ENCODE measurements at regions not wholly inside any gene's neighbourhood (a gene's known extent, or its start where the extent isn't known, plus 50 kb on each side); places are given as distances from the start of the nearest gene placed in this dataset.

GRCh38 chr20:60424267-60424902 is 466.2 kb downstream of the CDH26 start:
- peaks cover 0 to 2% (median 0%) of the 10 kb centered on the region in 4 experiments; a peak in 1 of 7 replicates for H3K4me1 ChIP-seq (replicated peaks in 1 of 4; ENCODE audit: control insufficient read depth in 3 of 4, insufficient read depth in 4 of 4, low read length in 3 of 4)
- H3K79me2 ChIP-seq (ENCODE audit: control insufficient read depth in 1 of 2, insufficient read depth in 2 of 2, low read length in 2 of 2), result no peaks in the 10 kb centered on the region
- H3K27ac ChIP-seq (ENCODE audit: low read depth, low read length), result no peak overlapping the region
- H2AFZ ChIP-seq (ENCODE audit: low read length), result no peak overlapping the region
- H3K4me3 ChIP-seq (ENCODE audit: extremely low read depth in 1 of 4, insufficient read depth in 2 of 4, low read depth in 3 of 4, low read length in 4 of 4), result no peak overlapping the region
- no peak overlapping the region for H2BK12ac ChIP-seq (ENCODE audit: low read depth, low read length)
- no peak overlapping the region for H3K56ac ChIP-seq (replicated peaks; ENCODE audit: insufficient read length, low read depth, low read length)
- DNase-seq (ENCODE audit: low read depth in 1 of 2, low spot score in 2 of 2) (no peak), FAIRE-seq (no peak)
- H4K8ac ChIP-seq (ENCODE audit: extremely low read depth, insufficient read depth, low read length), result no peak overlapping the region
- H3K27me3 ChIP-seq (replicated peaks in 1 of 4; ENCODE audit: control insufficient read depth in 3 of 4, extremely low read depth in 1 of 4, insufficient read depth in 3 of 4, low read length in 3 of 4), result no peaks in the 10 kb centered on the region; a peak in 1 of 7 replicates
- H4K5ac ChIP-seq (ENCODE audit: insufficient read length, low read depth, low read length), result no peak overlapping the region
- H4K20me1 ChIP-seq (replicated peaks in 1 of 2; ENCODE audit: control insufficient read depth in 1 of 2, insufficient read depth in 2 of 2, low read length in 2 of 2), result no peaks in the 10 kb centered on the region
- H3K23me2 ChIP-seq (ENCODE audit: low read depth, low read length), result no peaks in the 10 kb centered on the region
- no peak overlapping the region for H3K23ac ChIP-seq (ENCODE audit: insufficient read length)
- H3K9me3 ChIP-seq (ENCODE audit: insufficient read depth in 2 of 2, low read depth in 1 of 2, low read length in 1 of 2), result no peaks in the 10 kb centered on the region
- no peak overlapping the region for H2BK15ac ChIP-seq (ENCODE audit: low read length)
- 90% methylated on average over 4 of the region's 4 CpGs; no CpG with 5 or more reads in 1 of the 2 experiments for WGBS, 2 experiments (ENCODE audit: extremely low coverage in 1 of 2, insufficient coverage in 1 of 2, insufficient read length in 1 of 2, insufficient replicate concordance in 2 of 2, low coverage in 1 of 2, low lambda C conversion rate in 2 of 2, missing lambda C conversion rate in 1 of 2)
- no peak overlapping the region for H2BK5ac ChIP-seq (ENCODE audit: low read depth, low read length)
- H3K4me2 ChIP-seq (ENCODE audit: insufficient read depth in 1 of 2, low read depth in 2 of 2, low read length in 2 of 2), result no peak overlapping the region
- no peak overlapping the region for H3K18ac ChIP-seq (ENCODE audit: extremely low read depth, low read length)
- H2AK5ac ChIP-seq (ENCODE audit: low read depth, low read length), result no peak overlapping the region
- H3K14ac ChIP-seq (ENCODE audit: insufficient read length), result no peak overlapping the region
- H3K4ac ChIP-seq (replicated peaks; ENCODE audit: insufficient read length, low read depth, low read length), result no peak overlapping the region
- H3K36me3 ChIP-seq (ENCODE audit: control insufficient read depth in 2 of 4, insufficient read depth in 4 of 4, low read length in 3 of 4), result no peaks in the 10 kb centered on the region
- H4K91ac ChIP-seq (replicated peaks; ENCODE audit: insufficient read length, low read length), result no peak overlapping the region
- POLR2A ChIA-PET (ENCODE audit: partially characterized antibody), result no interaction called here
- H3K9ac ChIP-seq (replicated peaks in 1 of 4; ENCODE audit: extremely low read depth in 1 of 4, low read depth in 3 of 4, low read length in 3 of 4), result no peak overlapping the region
- H3K79me1 ChIP-seq (ENCODE audit: low read depth, low read length), result no peaks in the 10 kb centered on the region
- no peak overlapping the region for H2BK20ac ChIP-seq (ENCODE audit: low read length)
- no peak overlapping the region for H2BK120ac ChIP-seq (replicated peaks; ENCODE audit: low read depth, low read length)
- CTCF ChIA-PET (ENCODE audit: partially characterized antibody), result no interaction called here
- TF ChIP-seq KDM5A (IDR thresholded peaks at IDR 0.05; ENCODE audit: low read length), result no peak
- no peak for TF ChIP-seq RAD21 (IDR thresholded peaks at IDR 0.05 in 1 of 2, conservative IDR thresholded peaks at IDR 0.05 in 1 of 2; ENCODE audit: low read depth in 2 of 2, low read length in 2 of 2)
- no peak for TF ChIP-seq SIX5 (IDR thresholded peaks at IDR 0.05; ENCODE audit: low read depth, low read length)
- no peak for TF ChIP-seq FOSL1 (IDR thresholded peaks at IDR 0.05; ENCODE audit: insufficient read depth, low read depth, low read length)
- no peak for TF ChIP-seq TAF1 (IDR thresholded peaks at IDR 0.05; ENCODE audit: low read depth, low read length)
- no peak for TF ChIP-seq RBBP5 (IDR thresholded peaks at IDR 0.05; ENCODE audit: borderline replicate concordance, low read depth, low read length)

Measured in H1 (cell line).